ENCODE measurements at regions not wholly inside any gene's neighbourhood (a gene's known extent, or its start where the extent isn't known, plus 50 kb on each side); places are given as distances from the start of the nearest gene placed in this dataset.

GRCh38 chr6:23678626-23679025 lies 447.4 kb upstream of the NRSN1 start:
- Histone ChIP-seq H3K79me2 (no peaks in the 10 kb centered on the region), H3K4me3 (no peak overlapping the region), H3K36me3 (replicated peaks; ENCODE audit: insufficient read depth, low read depth) (no peaks in the 10 kb centered on the region), H2AFZ (no peak overlapping the region), H3K27me3 (no peaks in the 10 kb centered on the region), H3K9me3 (ENCODE audit: low read depth) (no peaks in the 10 kb centered on the region), H4K20me1 (ENCODE audit: insufficient read depth, poor library complexity, severe bottlenecking) (no peaks in the 10 kb centered on the region), H3K4me2 (no peak overlapping the region), H3K27ac (no peak overlapping the region), H3K4me1 (ENCODE audit: insufficient read depth) (no peaks in the 10 kb centered on the region), H3K9me2 (replicated peaks; ENCODE audit: insufficient read depth) (no peaks in the 10 kb centered on the region)
- no peak for DNase-seq (ENCODE audit: low spot score)
- whole genome bisulfite sequencing (ENCODE audit: low lambda C conversion rate, missing lambda C conversion rate), result 83% methylated on average over 3 of the region's 3 CpGs
- no peak for TF ChIP-seq EZH2phosphoT487 (IDR thresholded peaks at IDR 0.05; ENCODE audit: low read depth, severe bottlenecking, unreplicated experiment)
- TF ChIP-seq CTCF (IDR thresholded peaks at IDR 0.05; ENCODE audit: poor library complexity), result no peak
- TF ChIP-seq EZH2 (IDR thresholded peaks at IDR 0.05; ENCODE audit: borderline replicate concordance), result no peak

- Histone ChIP-seq H3K9me2 (replicated peaks; ENCODE audit: insufficient read depth) (no peaks in the 10 kb centered on the region), H3K4me3 (no peak overlapping the region), H4K20me1 (ENCODE audit: insufficient read depth, poor library complexity, severe bottlenecking) (no peaks in the 10 kb centered on the region), H3K27ac (no peak overlapping the region), H3K4me2 (no peak overlapping the region), H3K36me3 (replicated peaks; ENCODE audit: insufficient read depth, low read depth) (no peaks in the 10 kb centered on the region), H3K27me3 (no peaks in the 10 kb centered on the region), H3K79me2 (no peaks in the 10 kb centered on the region), H3K4me1 (ENCODE audit: insufficient read depth) (no peaks in the 10 kb centered on the region), H3K9me3 (ENCODE audit: low read depth) (no peaks in the 10 kb centered on the region), H2AFZ (no peak overlapping the region)
- TF ChIP-seq EZH2phosphoT487 (IDR thresholded peaks at IDR 0.05; ENCODE audit: low read depth, severe bottlenecking, unreplicated experiment) (no peak), CTCF (IDR thresholded peaks at IDR 0.05; ENCODE audit: poor library complexity) (no peak), EZH2 (IDR thresholded peaks at IDR 0.05; ENCODE audit: borderline replicate concordance) (no peak)
- WGBS (ENCODE audit: low lambda C conversion rate, missing lambda C conversion rate), result 54% methylated on average over 3 of the region's 3 CpGs
- DNase-seq (ENCODE audit: low spot score), result no peak
These were observed 444.3 kb upstream of the NRSN1 start for GRCh38 chr6:23681743-23682142.

- WGBS (ENCODE audit: low lambda C conversion rate, missing lambda C conversion rate), result 83% methylated on average over 15 of the region's 15 CpGs
- no peak overlapping the region for H3K4me2 ChIP-seq
- H4K20me1 ChIP-seq (ENCODE audit: insufficient read depth, poor library complexity, severe bottlenecking), result no peaks in the 10 kb centered on the region
- H2AFZ ChIP-seq, result no peak overlapping the region
- H3K9me3 ChIP-seq (ENCODE audit: low read depth), result no peaks in the 10 kb centered on the region
- no peaks in the 10 kb centered on the region for H3K4me1 ChIP-seq (ENCODE audit: insufficient read depth)
- H3K4me3 ChIP-seq, result no peak overlapping the region
- no peaks in the 10 kb centered on the region for H3K79me2 ChIP-seq
- H3K36me3 ChIP-seq (replicated peaks; ENCODE audit: insufficient read depth, low read depth), result no peaks in the 10 kb centered on the region
- DNase-seq (ENCODE audit: low spot score), result no peak
- H3K9me2 ChIP-seq (replicated peaks; ENCODE audit: insufficient read depth), result no peaks in the 10 kb centered on the region
- no peaks in the 10 kb centered on the region for H3K27me3 ChIP-seq
- TF ChIP-seq CTCF (IDR thresholded peaks at IDR 0.05; ENCODE audit: poor library complexity) (no peak), EZH2phosphoT487 (IDR thresholded peaks at IDR 0.05; ENCODE audit: low read depth, severe bottlenecking, unreplicated experiment) (no peak), EZH2 (IDR thresholded peaks at IDR 0.05; ENCODE audit: borderline replicate concordance) (no peak)
- H3K27ac ChIP-seq, result no peak overlapping the region
These were observed 437.4 kb upstream of the NRSN1 start for GRCh38 chr6:23688650-23689049.
